Breast epithelium (tissue), 3 donors: ENCODE measurements at regions not wholly inside any gene's neighbourhood (a gene's known extent, or its start where the extent isn't known, plus 50 kb on each side); places are given as distances from the start of the nearest gene placed in this dataset.

Experiments
- CTCF ChIP-seq, 3 donors: fragments of 450-650 bp; IDR thresholded peaks; one replicate each; pipeline ENCODE4 v1.5.1; 2016 to 2017; ENCODE audit warnings: antibody characterized with exemption in 3 of 3, mild to moderate bottlenecking in 3 of 3, moderate library complexity in 3 of 3
- POLR2A ChIP-seq: fragments of 450-650 bp; IDR thresholded peaks from one replicate; pipeline ENCODE4 v1.6.1; 2016; ENCODE audit warnings: antibody characterized with exemption, mild to moderate bottlenecking, moderate library complexity
- POLR2AphosphoS5 ChIP-seq, 3 donors: sonication (generic); formaldehyde crosslinking; IDR thresholded peaks; one replicate each; pipeline ENCODE4 v1.6.1; 2017; ENCODE audit warnings: antibody characterized with exemption in 3 of 3

GRCh38 chr18:27848336-27848735 lies 328.6 kb downstream of the CDH2 start:
- TF ChIP-seq CTCF (IDR thresholded peaks at IDR 0.05) (no peak), POLR2A (no peak), POLR2AphosphoS5 (IDR thresholded peaks at IDR 0.05) (no peak)
